Parathyroid adenoma (tissue), 2 donors: ENCODE measurements at regions not wholly inside any gene's neighbourhood (a gene's known extent, or its start where the extent isn't known, plus 50 kb on each side); places are given as distances from the start of the nearest gene placed in this dataset.

ENCODE experiments used
- H2AFZ ChIP-seq: fragments of 300-600 bp; sonication (generic); one replicate; pipeline ENCODE4 v1.7.0; 2017; ENCODE audit warnings: antibody characterized with exemption, mild to moderate bottlenecking
- H3K27ac ChIP-seq: fragments of 300-600 bp; sonication (generic); one replicate; pipeline ENCODE4 v1.7.0; 2017
- H3K27me3 ChIP-seq: fragments of 300-600 bp; sonication (generic); one replicate; pipeline ENCODE4 v1.7.0; 2017; ENCODE audit warnings: low read length; ENCODE audit not compliant: control insufficient read depth, insufficient read depth
- H3K36me3 ChIP-seq: fragments of 300-600 bp; sonication (generic); one replicate; pipeline ENCODE4 v1.7.0; 2017; ENCODE audit warnings: low read length; ENCODE audit not compliant: control insufficient read depth, insufficient read depth
- H3K4me1 ChIP-seq: fragments of 300-600 bp; sonication (generic); one replicate; pipeline ENCODE4 v1.7.0; 2017; ENCODE audit warnings: control low read depth
- H3K4me2 ChIP-seq: fragments of 300-600 bp; sonication (generic); one replicate; pipeline ENCODE4 v1.7.0; 2017; ENCODE audit warnings: low read length
- H3K4me3 ChIP-seq: fragments of 300-600 bp; sonication (generic); one replicate; pipeline ENCODE4 v1.7.0; 2017; ENCODE audit warnings: low read depth, low read length
- H3K79me2 ChIP-seq: fragments of 300-600 bp; sonication (generic); one replicate; pipeline ENCODE4 v1.7.0; 2017; ENCODE audit warnings: control low read depth
- H3K9ac ChIP-seq: fragments of 300-600 bp; sonication (generic); one replicate; pipeline ENCODE4 v1.7.0; 2017; ENCODE audit warnings: mild to moderate bottlenecking
- H3K9me3 ChIP-seq: fragments of 300-600 bp; sonication (generic); one replicate; pipeline ENCODE4 v1.7.0; 2017; ENCODE audit warnings: low read length; ENCODE audit not compliant: control insufficient read depth
- CTCF ChIP-seq: fragments of 300-600 bp; sonication (generic); IDR thresholded peaks from one replicate; pipeline ENCODE4 v1.7.0; 2017; ENCODE audit warnings: antibody characterized with exemption, mild to moderate bottlenecking
- donor health status: primary hyperparathyroidism.

GRCh38 chr4:189185810-189186432 is 754.8 kb upstream of the FRG1 start:
- no peaks in the 10 kb centered on the region for H3K36me3 ChIP-seq
- no peak for TF ChIP-seq CTCF
- H3K4me2 ChIP-seq = no peak overlapping the region
- no peak overlapping the region for H3K9ac ChIP-seq
- H3K4me3 ChIP-seq = no peak overlapping the region
- no peaks in the 10 kb centered on the region for H3K4me1 ChIP-seq
- no peaks in the 10 kb centered on the region for H3K79me2 ChIP-seq
- H3K9me3 ChIP-seq = no peaks in the 10 kb centered on the region
- H2AFZ ChIP-seq = no peak overlapping the region
- no peak overlapping the region for H3K27ac ChIP-seq
- no peaks in the 10 kb centered on the region for H3K27me3 ChIP-seq

- no peak overlapping the region for H2AFZ ChIP-seq
- no peaks in the 10 kb centered on the region for H3K9me3 ChIP-seq
- no peak for TF ChIP-seq CTCF
- no peaks in the 10 kb centered on the region for H3K36me3 ChIP-seq
- no peaks in the 10 kb centered on the region for H3K4me1 ChIP-seq
- no peak overlapping the region for H3K9ac ChIP-seq
- H3K79me2 ChIP-seq = no peaks in the 10 kb centered on the region
- H3K27ac ChIP-seq = no peak overlapping the region
- H3K27me3 ChIP-seq = no peaks in the 10 kb centered on the region
- no peak overlapping the region for H3K4me3 ChIP-seq
- no peak overlapping the region for H3K4me2 ChIP-seq
These were observed 753.1 kb upstream of the FRG1 start for GRCh38 chr4:189187531-189188052.

GRCh38 chr4:189198624-189199023 is 742.0 kb upstream of the FRG1 start:
- no peak overlapping the region for H2AFZ ChIP-seq
- H3K4me2 ChIP-seq = no peak overlapping the region
- TF ChIP-seq CTCF = no peak

GRCh38 chr4:189200353-189200752 is 740.3 kb upstream of the FRG1 start:
- Histone ChIP-seq H3K9me3 (no peaks in the 10 kb centered on the region), H3K36me3 (no peaks in the 10 kb centered on the region), H3K79me2 (no peaks in the 10 kb centered on the region), H3K27me3 (no peaks in the 10 kb centered on the region), H3K4me1 (peaks cover 2% of the 10 kb centered on the region), H3K4me2 (no peak overlapping the region), H3K4me3 (no peak overlapping the region), H2AFZ (no peak overlapping the region), H3K9ac (no peak overlapping the region), H3K27ac (no peak overlapping the region)
- TF ChIP-seq CTCF = no peak

More at GRCh38 chr4:189198624-189199023, 742.0 kb upstream of the FRG1 start:
- H3K4me1 ChIP-seq = peaks cover 2% of the 10 kb centered on the region
- no peaks in the 10 kb centered on the region for H3K79me2 ChIP-seq
- H3K36me3 ChIP-seq = no peaks in the 10 kb centered on the region
- H3K27ac ChIP-seq = no peak overlapping the region
- no peaks in the 10 kb centered on the region for H3K9me3 ChIP-seq
- no peak overlapping the region for H3K9ac ChIP-seq
- H3K4me3 ChIP-seq = no peak overlapping the region
- no peaks in the 10 kb centered on the region for H3K27me3 ChIP-seq
